CD4-positive, alpha-beta T cell (primary cell): ENCODE measurements at regions not wholly inside any gene's neighbourhood (a gene's known extent, or its start where the extent isn't known, plus 50 kb on each side); places are given as distances from the start of the nearest gene placed in this dataset.
"Not testable (repeated sequence)": the region's sequence is repeated elsewhere in the genome, so short reads cannot be mapped to it uniquely, and the experiment has no call there.

Experiments used
- ATAC-seq: fragments of 200-7000 bp; cut with Tn5 transposase; one replicate; pipeline ENCODE4 v1.10.0; 2022; ENCODE audit warnings: mild to moderate bottlenecking; ENCODE audit not compliant: poor library complexity
- CTCF ChIA-PET: fragments of 350-600 bp; sonication (Branson Sonifier 250); formaldehyde crosslinking; loops from one replicate; lab custom pipeline; 2021; ENCODE audit warnings: antibody characterized with exemption, inconsistent platforms; lab: Charles Lee
- POLR2A ChIA-PET: fragments of 350-600 bp; sonication (Branson Sonifier 250); formaldehyde crosslinking; loops from one replicate; lab custom pipeline; 2021; ENCODE audit warnings: antibody characterized with exemption, inconsistent platforms; lab: Charles Lee
- DNase-seq, 14 experiments: peaks; one replicate each; pipeline ENCODE4 v3.0.0-alpha.2; 2013 to 2020; ENCODE audit warnings: mixed read lengths in 2 of 14
- H3K27ac ChIP-seq, 2 donors: one replicate each; pipeline versions ENCODE4 v1.5.1 to v1.7.0; 2013; ENCODE audit warnings: low read length in 2 of 2, low read depth in 1 of 2, mild to moderate bottlenecking in 1 of 2
- H3K27me3 ChIP-seq, 2 experiments: 1 replicate in 1 of 2; 2 replicates in 1 of 2; pipeline versions ENCODE4 v1.6.1 to v1.7.0; 2013; ENCODE audit warnings: low read length in 2 of 2, control low read depth in 1 of 2, mild to moderate bottlenecking in 1 of 2, moderate library complexity in 1 of 2; ENCODE audit not compliant: insufficient read depth in 2 of 2, control insufficient read depth in 1 of 2
- H3K36me3 ChIP-seq: one replicate; pipeline ENCODE4 v1.6.1; 2013; ENCODE audit warnings: low read length, control low read depth; ENCODE audit not compliant: insufficient read depth
- H3K4me1 ChIP-seq: one replicate; pipeline ENCODE4 v1.6.1; 2013; ENCODE audit warnings: low read length, control low read depth; ENCODE audit not compliant: insufficient read depth
- H3K4me3 ChIP-seq: one replicate; pipeline ENCODE4 v1.5.1; 2013; ENCODE audit warnings: mild to moderate bottlenecking, low read length, moderate library complexity
- H3K9me3 ChIP-seq, 2 experiments: 1 replicate in 1 of 2; 2 replicates in 1 of 2; pipeline versions ENCODE4 v1.6.1 to v1.7.0; 2013; ENCODE audit warnings: low read length in 2 of 2, mild to moderate bottlenecking in 2 of 2, control low read depth in 1 of 2, moderate library complexity in 1 of 2; ENCODE audit not compliant: control insufficient read depth in 1 of 2, insufficient read depth in 1 of 2
- H3K27ac Mint-ChIP-seq: one replicate; pipeline ENCODE4 v1.8.0; 2020; ENCODE audit warnings: mixed read lengths
- H3K27me3 Mint-ChIP-seq: one replicate; pipeline ENCODE4 v1.8.0; 2021; ENCODE audit warnings: mixed read lengths
- H3K36me3 Mint-ChIP-seq: one replicate; pipeline ENCODE4 v1.8.0; 2021; ENCODE audit warnings: low read depth, mixed read lengths
- H3K4me1 Mint-ChIP-seq: one replicate; pipeline ENCODE4 v1.8.0; 2021; ENCODE audit warnings: low read depth, mixed read lengths
- H3K4me3 Mint-ChIP-seq: one replicate; pipeline ENCODE4 v1.8.0; 2020; ENCODE audit warnings: mild to moderate bottlenecking, mixed read lengths
- H3K9me3 Mint-ChIP-seq: one replicate; pipeline ENCODE4 v1.8.0; 2020; ENCODE audit warnings: mixed read lengths
- intact Hi-C, 2 experiments: fragments of 100-400 bp; cut with DNase I in 1 of 2; cut with micrococcal nuclease in 1 of 2; formaldehyde crosslinking; loops; one replicate each; pipeline versions ENCODE4 v1.15.1 to v1.9.0; 2023 to 2025; cut with DNase I, micrococcal nuclease

- H3K4me1 Mint-ChIP-seq, H3K27ac Mint-ChIP-seq, H3K36me3 ChIP-seq, H3K4me3 Mint-ChIP-seq, H3K4me3 ChIP-seq, H3K36me3 Mint-ChIP-seq, DNase-seq, CTCF ChIA-PET, H3K9me3 Mint-ChIP-seq, H3K27ac ChIP-seq, ATAC-seq, H3K27me3 ChIP-seq, POLR2A ChIA-PET, H3K27me3 Mint-ChIP-seq, H3K4me1 ChIP-seq, H3K9me3 ChIP-seq, intact Hi-C loops: not testable (repeated sequence)
Observed at GRCh38 chr1:146640671-146641070, 297.5 kb upstream of the NBPF12 start.

- H3K9me3 Mint-ChIP-seq, H3K36me3 ChIP-seq, H3K4me1 ChIP-seq, H3K27me3 ChIP-seq, CTCF ChIA-PET, H3K27ac ChIP-seq, H3K27ac Mint-ChIP-seq, H3K4me1 Mint-ChIP-seq, ATAC-seq, H3K4me3 ChIP-seq, H3K27me3 Mint-ChIP-seq, H3K4me3 Mint-ChIP-seq, DNase-seq, H3K9me3 ChIP-seq, POLR2A ChIA-PET, H3K36me3 Mint-ChIP-seq, intact Hi-C loops: not testable (repeated sequence)
Observed at GRCh38 chr1:146630302-146630701, 307.8 kb upstream of the NBPF12 start.

- ATAC-seq, DNase-seq, CTCF ChIA-PET, H3K36me3 Mint-ChIP-seq, H3K4me3 ChIP-seq, H3K4me1 Mint-ChIP-seq, POLR2A ChIA-PET, H3K4me3 Mint-ChIP-seq, H3K9me3 Mint-ChIP-seq, H3K27me3 ChIP-seq, H3K27ac ChIP-seq, H3K27me3 Mint-ChIP-seq, H3K27ac Mint-ChIP-seq, H3K4me1 ChIP-seq, H3K9me3 ChIP-seq, intact Hi-C loops, H3K36me3 ChIP-seq: not testable (repeated sequence)
Observed at GRCh38 chr1:146618582-146618981, 319.5 kb upstream of the NBPF12 start.

- intact Hi-C loops, H3K4me1 ChIP-seq, DNase-seq, H3K9me3 Mint-ChIP-seq, H3K4me1 Mint-ChIP-seq, H3K4me3 ChIP-seq, POLR2A ChIA-PET, CTCF ChIA-PET, H3K27me3 Mint-ChIP-seq, H3K27me3 ChIP-seq, H3K27ac Mint-ChIP-seq, H3K36me3 Mint-ChIP-seq, ATAC-seq, H3K36me3 ChIP-seq, H3K4me3 Mint-ChIP-seq, H3K27ac ChIP-seq, H3K9me3 ChIP-seq: not testable (repeated sequence)
Observed at GRCh38 chr1:146604681-146605080, 333.4 kb upstream of the NBPF12 start.

GRCh38 chr1:146600720-146601307, 337.3 kb upstream of the NBPF12 start:
- intact Hi-C loops, H3K27ac Mint-ChIP-seq, H3K9me3 Mint-ChIP-seq, H3K4me1 ChIP-seq, H3K9me3 ChIP-seq, H3K27me3 ChIP-seq, ATAC-seq, POLR2A ChIA-PET, H3K27ac ChIP-seq, CTCF ChIA-PET, H3K36me3 Mint-ChIP-seq, H3K4me1 Mint-ChIP-seq, H3K27me3 Mint-ChIP-seq, H3K4me3 Mint-ChIP-seq, DNase-seq, H3K36me3 ChIP-seq, H3K4me3 ChIP-seq: not testable (repeated sequence)

- H3K4me1 ChIP-seq, intact Hi-C loops, POLR2A ChIA-PET, H3K27ac Mint-ChIP-seq, H3K36me3 Mint-ChIP-seq, H3K9me3 ChIP-seq, ATAC-seq, CTCF ChIA-PET, H3K27me3 Mint-ChIP-seq, H3K9me3 Mint-ChIP-seq, H3K4me3 ChIP-seq, DNase-seq, H3K4me3 Mint-ChIP-seq, H3K4me1 Mint-ChIP-seq, H3K36me3 ChIP-seq, H3K27ac ChIP-seq, H3K27me3 ChIP-seq: not testable (repeated sequence)
Observed at GRCh38 chr1:146599906-146600305, 338.2 kb upstream of the NBPF12 start.

- intact Hi-C loops, H3K4me1 Mint-ChIP-seq, H3K9me3 Mint-ChIP-seq, ATAC-seq, H3K36me3 Mint-ChIP-seq, POLR2A ChIA-PET, H3K27me3 ChIP-seq, H3K27ac ChIP-seq, H3K4me1 ChIP-seq, H3K4me3 ChIP-seq, H3K27me3 Mint-ChIP-seq, H3K36me3 ChIP-seq, H3K4me3 Mint-ChIP-seq, H3K9me3 ChIP-seq, DNase-seq, H3K27ac Mint-ChIP-seq, CTCF ChIA-PET: not testable (repeated sequence)
Observed at GRCh38 chr1:146581229-146581628, 352.4 kb upstream of the NOTCH2NLA start.
